GOT3 (cell line): ENCODE measurements at regions not wholly inside any gene's neighbourhood (a gene's known extent, or its start where the extent isn't known, plus 50 kb on each side); places are given as distances from the start of the nearest gene placed in this dataset.

ENCODE experiments used
- DNase-seq: peaks from one replicate; lab custom pipeline; 2025; ENCODE audit warnings: mixed read lengths; lab: John Stamatoyannopoulos, UW

DNA sequence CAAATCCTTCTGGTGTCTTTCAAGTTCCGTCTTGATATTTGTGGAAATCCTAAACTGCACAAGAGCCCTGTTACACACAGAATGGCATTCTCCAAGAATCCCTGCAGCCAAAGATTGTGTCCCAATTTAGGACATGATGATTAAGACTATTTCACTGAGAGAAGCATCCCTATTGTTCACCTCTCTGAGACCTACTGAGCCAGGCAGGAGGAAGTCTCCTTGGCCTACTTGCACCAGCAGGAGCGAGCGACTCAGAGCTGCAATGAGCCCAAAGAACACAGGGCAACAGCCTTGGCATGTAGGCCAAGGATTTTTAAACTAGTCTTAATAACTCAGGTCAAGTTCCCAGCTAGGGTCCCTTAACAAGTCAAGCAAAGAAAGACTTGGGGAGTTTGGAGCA is 79.4 kb upstream of the RUNX1 start:
- DNase-seq: no peak

- DNase-seq: no peak
Measured at GRCh38 chr21:35127851-35128250, 78.7 kb upstream of the RUNX1 start.

- no peak for DNase-seq
Measured at GRCh38 chr21:35127026-35127425, 77.9 kb upstream of the RUNX1 start.

DNA sequence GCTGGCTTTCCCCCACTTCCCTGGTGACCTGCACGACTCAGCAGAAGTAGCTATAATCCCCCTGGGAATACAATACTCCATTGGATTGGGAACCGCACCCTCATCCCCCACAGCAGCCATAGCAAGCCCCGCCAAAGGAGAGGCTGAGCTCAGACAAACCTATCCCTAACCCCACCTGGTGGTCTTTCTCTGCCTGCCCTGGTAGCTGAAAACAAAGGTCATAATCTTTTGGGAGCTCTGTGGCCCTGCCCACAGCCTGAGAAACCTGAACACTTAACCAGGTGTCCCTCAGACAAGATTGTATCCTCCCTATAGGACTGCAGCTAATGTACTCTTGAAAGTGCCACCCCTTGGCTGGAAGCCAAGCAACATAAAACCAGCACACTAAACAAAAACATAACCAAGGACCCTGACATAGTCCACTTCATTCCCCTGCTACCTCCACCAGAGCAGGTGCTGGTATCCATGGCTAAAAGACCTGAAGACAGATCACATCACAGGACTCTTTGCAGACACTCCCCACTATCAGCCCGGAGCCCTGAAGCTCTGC is 71.6 kb upstream of the RUNX1 start:
- DNase-seq: no peak

- no peak for DNase-seq
Measured at GRCh38 chr21:35119501-35120047, 70.5 kb upstream of the RUNX1 start.

GRCh38 chr21:35116777-35117176 is 67.7 kb upstream of the RUNX1 start:
- no peak for DNase-seq

- DNase-seq: no peak
Measured at GRCh38 chr21:35113064-35113463, 64.0 kb upstream of the RUNX1 start.

- DNase-seq: no peak
Measured at GRCh38 chr21:35111321-35111930, 62.3 kb upstream of the RUNX1 start.

DNA sequence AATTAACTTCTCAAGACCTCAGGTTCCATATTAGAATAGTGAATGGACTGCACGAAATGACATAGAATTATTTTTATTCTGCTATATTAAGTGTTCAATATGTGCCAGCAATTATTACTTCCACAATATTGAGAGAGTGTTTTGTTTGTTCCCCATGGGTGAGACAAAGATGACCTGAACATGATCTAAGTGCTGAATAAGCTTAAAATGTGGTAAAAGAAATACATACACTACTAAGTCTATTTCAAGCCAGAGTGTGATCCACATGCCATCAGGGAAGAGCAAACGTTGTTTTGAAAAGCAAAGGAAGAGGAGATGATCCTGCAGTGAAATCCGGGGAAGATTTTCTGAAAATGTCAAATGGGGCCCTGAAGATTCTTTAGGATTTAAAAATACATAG is 59.8 kb upstream of the RUNX1 start:
- DNase-seq: no peak

DNA sequence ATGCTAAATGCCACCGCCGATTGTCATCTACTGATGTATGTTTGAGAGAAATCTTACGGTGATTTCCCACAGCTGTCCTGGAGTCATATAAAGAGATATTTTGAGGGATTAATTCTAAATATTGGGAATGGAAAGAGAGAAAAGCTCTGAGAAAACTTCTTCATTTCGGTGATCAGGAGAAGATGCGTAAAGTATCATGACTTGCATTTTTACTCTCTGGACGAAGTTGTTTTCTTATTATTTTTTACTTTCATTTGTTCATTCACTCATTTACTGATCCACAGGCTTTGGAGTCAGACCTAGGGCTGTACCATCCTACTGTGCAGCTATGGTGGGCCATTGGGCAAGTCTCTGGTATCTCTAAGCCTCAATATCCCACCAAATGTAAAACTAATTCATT is 58.4 kb upstream of the RUNX1 start:
- DNase-seq: no peak

GRCh38 chr21:35106246-35106835 is 57.2 kb upstream of the RUNX1 start:
- DNase-seq: no peak

DNA sequence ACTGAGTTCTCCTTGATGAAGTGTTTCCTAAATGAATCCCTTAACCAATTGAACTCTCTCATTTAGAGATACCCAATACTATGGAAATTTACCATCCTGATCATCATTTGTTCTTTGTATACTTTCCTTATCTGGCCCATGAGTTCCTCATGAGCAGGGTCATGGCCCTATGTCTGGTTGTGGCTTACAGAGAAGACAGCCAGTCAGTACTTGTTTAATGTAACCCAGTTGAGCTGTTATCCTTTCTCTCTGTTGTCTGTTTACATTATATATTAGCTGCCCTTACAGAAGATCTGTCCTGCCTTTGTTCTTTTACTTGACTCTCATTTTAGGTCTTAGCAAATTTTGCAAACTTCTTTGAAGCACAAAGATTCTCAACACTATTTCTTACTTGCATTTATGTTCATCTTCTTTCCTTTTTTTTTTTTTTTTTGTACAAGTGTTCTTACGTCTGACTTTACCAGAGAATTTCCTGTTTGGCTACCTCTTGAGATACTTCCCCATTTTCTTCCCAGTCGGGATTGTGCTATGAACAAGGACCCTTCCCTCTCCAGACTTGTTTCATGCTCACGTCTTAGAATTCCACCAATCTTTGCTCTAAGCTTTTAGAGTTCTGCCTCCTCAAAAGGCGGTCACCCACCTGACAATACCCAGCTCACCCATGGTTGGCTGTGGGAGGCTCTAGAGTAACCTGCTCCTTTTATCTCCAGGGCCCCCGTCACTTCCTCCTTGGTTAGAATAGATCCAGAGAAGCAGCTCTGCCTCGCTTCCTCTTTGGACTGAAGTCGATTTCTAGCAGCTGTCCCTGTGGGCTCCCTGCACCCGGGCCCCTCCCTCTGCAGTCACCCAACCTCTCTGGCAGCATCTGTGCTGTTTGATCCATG is 53.6 kb upstream of the RUNX1 start:
- no peak for DNase-seq

DNA sequence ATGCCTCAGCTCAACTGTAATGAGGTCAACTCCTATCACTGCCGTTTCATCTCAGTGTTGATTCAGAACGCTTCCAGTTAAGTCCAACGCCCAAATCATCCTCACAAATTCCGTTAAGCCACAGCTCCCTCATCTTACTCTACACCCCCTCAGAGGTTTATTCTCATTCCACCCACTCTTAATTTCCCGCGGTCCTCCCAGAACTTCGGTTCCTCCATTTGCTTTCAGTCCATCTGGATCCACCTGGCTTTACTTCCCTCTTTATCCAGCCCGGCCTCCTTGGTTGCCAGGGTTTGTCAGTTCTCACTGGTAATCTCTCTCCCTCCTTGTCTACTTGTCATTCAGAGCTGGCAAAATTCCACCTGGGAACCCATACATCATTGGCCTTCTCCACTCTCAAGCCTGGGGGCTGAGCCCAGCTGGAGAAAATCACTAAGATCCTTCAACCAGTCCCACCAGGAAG is 51.3 kb upstream of the RUNX1 start:
- no peak for DNase-seq

DNA sequence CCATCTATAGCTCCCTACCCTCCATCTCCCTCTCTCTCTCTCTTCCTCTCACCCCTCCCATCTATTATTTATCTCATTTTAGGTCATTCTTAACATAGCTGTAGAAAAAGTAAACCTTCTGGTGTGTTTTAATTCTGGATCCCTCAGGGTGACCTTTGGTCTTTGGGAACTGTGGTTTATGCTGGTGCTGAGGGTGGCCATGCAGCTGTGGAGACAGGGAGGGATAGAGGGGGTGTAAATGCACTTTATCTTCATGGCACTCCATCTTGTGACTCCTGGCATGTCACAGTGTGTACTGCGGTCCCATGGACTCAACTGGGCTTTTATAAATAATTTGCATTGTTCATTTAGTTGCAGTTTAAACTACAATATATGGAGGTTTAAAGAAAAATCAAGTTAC is 50.2 kb upstream of the RUNX1 start:
- no peak for DNase-seq
